ENCODE measurements at regions not wholly inside any gene's neighbourhood (a gene's known extent, or its start where the extent isn't known, plus 50 kb on each side); places are given as distances from the start of the nearest gene placed in this dataset.

- no peak for DNase-seq (ENCODE audit: low read depth)
- no peak for TF ChIP-seq MYC (IDR thresholded peaks at IDR 0.05; ENCODE audit: low read depth, low read length)
- no peak for TF ChIP-seq POLR2A (IDR thresholded peaks at IDR 0.05; ENCODE audit: extremely low read depth, insufficient read length)
- TF ChIP-seq CTCF (IDR thresholded peaks at IDR 0.05; ENCODE audit: low read depth, low read length) = no peak
- no peak for TF ChIP-seq MAX (IDR thresholded peaks at IDR 0.05; ENCODE audit: low read depth, low read length)
- no peak overlapping the region for H3K4me3 ChIP-seq (ENCODE audit: low read depth, low read length)
Measured at GRCh38 chr5:37971483-37972024, 131.7 kb upstream of the GDNF start.

GRCh38 chr5:37966871-37967270 is 127.0 kb upstream of the GDNF start:
- TF ChIP-seq MAX (IDR thresholded peaks at IDR 0.05; ENCODE audit: low read depth, low read length) (no peak), CTCF (IDR thresholded peaks at IDR 0.05; ENCODE audit: low read depth, low read length) (no peak), POLR2A (IDR thresholded peaks at IDR 0.05; ENCODE audit: extremely low read depth, insufficient read length) (no peak), MYC (IDR thresholded peaks at IDR 0.05; ENCODE audit: low read depth, low read length) (no peak)
- no peak for DNase-seq (ENCODE audit: low read depth)
- H3K4me3 ChIP-seq (ENCODE audit: low read depth, low read length) = no peak overlapping the region

- H3K4me3 ChIP-seq (ENCODE audit: low read depth, low read length) = no peak overlapping the region
- no peak for TF ChIP-seq POLR2A (IDR thresholded peaks at IDR 0.05; ENCODE audit: extremely low read depth, insufficient read length)
- TF ChIP-seq MAX (IDR thresholded peaks at IDR 0.05; ENCODE audit: low read depth, low read length) = no peak
- TF ChIP-seq MYC (IDR thresholded peaks at IDR 0.05; ENCODE audit: low read depth, low read length) = no peak
- TF ChIP-seq CTCF (IDR thresholded peaks at IDR 0.05; ENCODE audit: low read depth, low read length) = no peak
- DNase-seq (ENCODE audit: low read depth) = no peak
Measured at GRCh38 chr5:37966291-37966690, 126.5 kb upstream of the GDNF start.

- TF ChIP-seq MAX (IDR thresholded peaks at IDR 0.05; ENCODE audit: low read depth, low read length) (no peak), MYC (IDR thresholded peaks at IDR 0.05; ENCODE audit: low read depth, low read length) (no peak), POLR2A (IDR thresholded peaks at IDR 0.05; ENCODE audit: extremely low read depth, insufficient read length) (no peak), CTCF (IDR thresholded peaks at IDR 0.05; ENCODE audit: low read depth, low read length) (no peak)
- no peak overlapping the region for H3K4me3 ChIP-seq (ENCODE audit: low read depth, low read length)
- no peak for DNase-seq (ENCODE audit: low read depth)
Measured at GRCh38 chr5:37962389-37962788, 122.5 kb upstream of the GDNF start.

- DNase-seq (ENCODE audit: low read depth) = no peak
Measured at GRCh38 chr5:37957218-37957617, 117.4 kb upstream of the GDNF start.

GRCh38 chr5:37955748-37956147 is 115.9 kb upstream of the GDNF start:
- H3K4me3 ChIP-seq (ENCODE audit: low read depth, low read length) = no peak overlapping the region
- DNase-seq (ENCODE audit: low read depth) = no peak
- TF ChIP-seq CTCF (IDR thresholded peaks at IDR 0.05; ENCODE audit: low read depth, low read length) = no peak
- no peak for TF ChIP-seq MAX (IDR thresholded peaks at IDR 0.05; ENCODE audit: low read depth, low read length)
- TF ChIP-seq POLR2A (IDR thresholded peaks at IDR 0.05; ENCODE audit: extremely low read depth, insufficient read length) = no peak
- no peak for TF ChIP-seq MYC (IDR thresholded peaks at IDR 0.05; ENCODE audit: low read depth, low read length)

More at GRCh38 chr5:37957218-37957617, 117.4 kb upstream of the GDNF start:
- TF ChIP-seq POLR2A (IDR thresholded peaks at IDR 0.05; ENCODE audit: extremely low read depth, insufficient read length) = no peak
- no peak overlapping the region for H3K4me3 ChIP-seq (ENCODE audit: low read depth, low read length)
